Transverse colon (tissue), 3 donors: ENCODE measurements at regions not wholly inside any gene's neighbourhood (a gene's known extent, or its start where the extent isn't known, plus 50 kb on each side); places are given as distances from the start of the nearest gene placed in this dataset.
"Not testable (repeated sequence)": the region's sequence is repeated elsewhere in the genome, so short reads cannot be mapped to it uniquely, and the experiment has no call there.

ENCODE experiments used
- EP300 ChIP-seq: sonication (generic); formaldehyde crosslinking; IDR thresholded peaks from one replicate; pipeline ENCODE4 v1.6.1; 2017; ENCODE audit warnings: antibody characterized with exemption, low read depth
- POLR2A ChIP-seq: fragments of 450-650 bp; IDR thresholded peaks from one replicate; pipeline ENCODE4 v1.6.1; 2016; ENCODE audit warnings: antibody characterized with exemption, mild to moderate bottlenecking, moderate library complexity
- TF ChIP-seq, protein P1 (sequence below), 5 experiments: fragments of 200-600 bp in 3 of 5; fragments of 450-650 bp in 2 of 5; sonication (generic) in 3 of 5; IDR thresholded peaks; 1 replicate in 2 of 5; 2 replicates in 3 of 5; pipeline ENCODE4 v1.5.1; 2016 to 2017; ENCODE audit warnings: antibody characterized with exemption in 5 of 5, inconsistent platforms in 3 of 5, mild to moderate bottlenecking in 2 of 5, moderate library complexity in 1 of 5

DNA sequence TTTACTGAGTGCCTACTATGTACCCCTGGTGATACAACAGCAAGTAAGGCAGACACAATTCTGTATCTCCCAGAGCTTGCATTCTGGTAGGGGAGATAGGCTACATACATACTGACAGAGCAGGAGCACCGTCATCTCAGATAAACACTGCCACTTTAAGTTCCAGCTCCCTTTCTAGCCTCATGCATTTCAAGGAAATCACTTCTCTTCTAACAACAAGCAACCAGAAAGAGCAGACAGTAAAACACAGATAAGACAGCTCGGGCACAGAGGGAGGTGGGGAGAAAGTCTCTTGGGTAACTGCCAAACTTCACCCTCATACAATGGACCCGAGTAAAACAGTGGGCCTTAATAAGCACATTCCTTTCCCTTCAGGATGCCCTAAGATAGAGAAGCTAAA, 169.6 kb downstream of the UTP18 start:
- TF ChIP-seq, protein P1, sequence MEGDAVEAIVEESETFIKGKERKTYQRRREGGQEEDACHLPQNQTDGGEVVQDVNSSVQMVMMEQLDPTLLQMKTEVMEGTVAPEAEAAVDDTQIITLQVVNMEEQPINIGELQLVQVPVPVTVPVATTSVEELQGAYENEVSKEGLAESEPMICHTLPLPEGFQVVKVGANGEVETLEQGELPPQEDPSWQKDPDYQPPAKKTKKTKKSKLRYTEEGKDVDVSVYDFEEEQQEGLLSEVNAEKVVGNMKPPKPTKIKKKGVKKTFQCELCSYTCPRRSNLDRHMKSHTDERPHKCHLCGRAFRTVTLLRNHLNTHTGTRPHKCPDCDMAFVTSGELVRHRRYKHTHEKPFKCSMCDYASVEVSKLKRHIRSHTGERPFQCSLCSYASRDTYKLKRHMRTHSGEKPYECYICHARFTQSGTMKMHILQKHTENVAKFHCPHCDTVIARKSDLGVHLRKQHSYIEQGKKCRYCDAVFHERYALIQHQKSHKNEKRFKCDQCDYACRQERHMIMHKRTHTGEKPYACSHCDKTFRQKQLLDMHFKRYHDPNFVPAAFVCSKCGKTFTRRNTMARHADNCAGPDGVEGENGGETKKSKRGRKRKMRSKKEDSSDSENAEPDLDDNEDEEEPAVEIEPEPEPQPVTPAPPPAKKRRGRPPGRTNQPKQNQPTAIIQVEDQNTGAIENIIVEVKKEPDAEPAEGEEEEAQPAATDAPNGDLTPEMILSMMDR (IDR thresholded peaks at IDR 0.05) = not testable (repeated sequence)
- TF ChIP-seq EP300, POLR2A: not testable (repeated sequence)
